ENCODE measurements at regions not wholly inside any gene's neighbourhood (a gene's known extent, or its start where the extent isn't known, plus 50 kb on each side); places are given as distances from the start of the nearest gene placed in this dataset.
"Not testable (repeated sequence)": the region's sequence is repeated elsewhere in the genome, so short reads cannot be mapped to it uniquely, and the experiment has no call there.

- not testable (repeated sequence) for TF ChIP-seq EZH2 (IDR thresholded peaks at IDR 0.05; ENCODE audit: borderline replicate concordance, insufficient read depth, low read depth, low read length, poor library complexity, severe bottlenecking); CTCF (IDR thresholded peaks at IDR 0.05)
Observed at GRCh38 chr13:78120144-78120543, 201.5 kb upstream of the EDNRB start.

All from B cell (primary cell).